Mucosa of descending colon (tissue), 3 donors: ENCODE measurements at regions not wholly inside any gene's neighbourhood (a gene's known extent, or its start where the extent isn't known, plus 50 kb on each side); places are given as distances from the start of the nearest gene placed in this dataset.

Experiments used
- ATAC-seq: fragments of 200-7000 bp; cut with Tn5 transposase; one replicate; pipeline ENCODE4 v1.9.1; 2020; ENCODE audit warnings: mild to moderate bottlenecking, moderate library complexity
- DNase-seq, 3 donors: peaks; one replicate each; pipeline ENCODE4 v3.0.0-alpha.2; 2020
- H3K36me3 ChIP-seq: fragments of 200-600 bp; one replicate; pipeline ENCODE4 v1.8.0; 2021; ENCODE audit warnings: low read depth, mild to moderate bottlenecking
- H3K4me1 ChIP-seq: fragments of 200-600 bp; one replicate; pipeline ENCODE4 v1.8.0; 2021; ENCODE audit warnings: low read depth, mild to moderate bottlenecking
- H3K4me3 ChIP-seq: fragments of 200-600 bp; one replicate; pipeline ENCODE4 v1.8.0; 2021; ENCODE audit warnings: mild to moderate bottlenecking
- H3K9me3 ChIP-seq: fragments of 200-600 bp; one replicate; pipeline ENCODE4 v1.8.0; 2021; ENCODE audit warnings: mild to moderate bottlenecking
- intact Hi-C, 2 donors: fragments of 100-400 bp; cut with DNase I in 1 of 2; cut with micrococcal nuclease in 1 of 2; formaldehyde crosslinking; loops; one replicate each; pipeline versions ENCODE4 v1.11.0 to v1.11.1; 2022; cut with DNase I, micrococcal nuclease
- TF ChIP-seq, protein P1 (sequence below): fragments of 200-600 bp; IDR thresholded peaks from one replicate; pipeline ENCODE4 v1.8.0; 2022; ENCODE audit warnings: antibody characterized with exemption, mild to moderate bottlenecking
- donor health status: DM: no; HTN: no; CAD: no; lungs with moderate emphysema.
- donor health status: DM: no; HTN: no; CAD: no.
- donor health status: DM: no; HTN: yes; CAD: no.

DNA sequence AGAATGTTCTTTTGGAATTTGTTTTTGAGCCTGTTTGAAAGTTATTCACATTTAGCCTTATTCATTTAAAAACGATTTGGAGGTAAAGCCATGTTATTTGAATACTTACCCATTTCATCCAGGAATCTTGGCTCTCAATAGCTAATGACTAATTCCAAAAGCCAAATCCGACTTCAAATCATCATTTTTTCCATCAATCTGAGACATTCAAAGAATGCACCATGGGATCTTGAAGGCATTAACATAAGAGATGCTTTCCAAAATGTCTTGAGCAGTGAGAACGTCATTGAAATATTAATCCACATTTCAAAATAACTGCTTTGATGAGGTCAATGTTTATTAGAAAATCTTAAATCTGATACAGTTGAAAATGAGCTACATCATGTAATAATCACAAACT, 617.0 kb upstream of the RORB start:
- intact Hi-C loops, result no loop called here
- ATAC-seq (no peak), DNase-seq (no peak)
- H3K9me3 ChIP-seq, result no peaks in the 10 kb centered on the region
- no peak overlapping the region for H3K4me3 ChIP-seq
- TF ChIP-seq, protein P1, sequence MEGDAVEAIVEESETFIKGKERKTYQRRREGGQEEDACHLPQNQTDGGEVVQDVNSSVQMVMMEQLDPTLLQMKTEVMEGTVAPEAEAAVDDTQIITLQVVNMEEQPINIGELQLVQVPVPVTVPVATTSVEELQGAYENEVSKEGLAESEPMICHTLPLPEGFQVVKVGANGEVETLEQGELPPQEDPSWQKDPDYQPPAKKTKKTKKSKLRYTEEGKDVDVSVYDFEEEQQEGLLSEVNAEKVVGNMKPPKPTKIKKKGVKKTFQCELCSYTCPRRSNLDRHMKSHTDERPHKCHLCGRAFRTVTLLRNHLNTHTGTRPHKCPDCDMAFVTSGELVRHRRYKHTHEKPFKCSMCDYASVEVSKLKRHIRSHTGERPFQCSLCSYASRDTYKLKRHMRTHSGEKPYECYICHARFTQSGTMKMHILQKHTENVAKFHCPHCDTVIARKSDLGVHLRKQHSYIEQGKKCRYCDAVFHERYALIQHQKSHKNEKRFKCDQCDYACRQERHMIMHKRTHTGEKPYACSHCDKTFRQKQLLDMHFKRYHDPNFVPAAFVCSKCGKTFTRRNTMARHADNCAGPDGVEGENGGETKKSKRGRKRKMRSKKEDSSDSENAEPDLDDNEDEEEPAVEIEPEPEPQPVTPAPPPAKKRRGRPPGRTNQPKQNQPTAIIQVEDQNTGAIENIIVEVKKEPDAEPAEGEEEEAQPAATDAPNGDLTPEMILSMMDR, result no peak
- no peaks in the 10 kb centered on the region for H3K36me3 ChIP-seq
- no peaks in the 10 kb centered on the region for H3K4me1 ChIP-seq

DNA sequence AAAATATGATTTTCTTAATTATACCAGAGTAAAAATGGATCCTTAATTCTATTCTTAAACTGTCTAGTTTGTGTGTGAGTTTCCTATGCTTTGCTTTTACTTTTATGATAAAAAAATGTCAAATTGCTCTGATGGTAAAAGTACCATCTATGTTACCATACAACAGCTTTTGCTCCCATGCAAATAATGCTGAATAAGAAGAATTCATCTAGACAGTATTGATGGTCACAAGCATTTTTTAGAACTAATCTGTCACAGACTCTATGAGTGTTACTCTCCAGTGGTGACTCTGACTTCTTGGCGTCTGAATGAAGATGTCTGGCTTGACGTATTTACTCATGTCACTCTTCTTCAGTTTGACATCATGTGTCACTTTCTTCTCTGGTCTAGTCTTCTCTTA, 608.1 kb upstream of the RORB start:
- DNase-seq, result no peak
- Histone ChIP-seq H3K9me3 (no peaks in the 10 kb centered on the region), H3K4me3 (no peak overlapping the region), H3K4me1 (no peaks in the 10 kb centered on the region), H3K36me3 (no peaks in the 10 kb centered on the region)
- intact Hi-C loops, result no loop called here
- ATAC-seq, result no peak
- TF ChIP-seq, protein P1, result no peak

DNA sequence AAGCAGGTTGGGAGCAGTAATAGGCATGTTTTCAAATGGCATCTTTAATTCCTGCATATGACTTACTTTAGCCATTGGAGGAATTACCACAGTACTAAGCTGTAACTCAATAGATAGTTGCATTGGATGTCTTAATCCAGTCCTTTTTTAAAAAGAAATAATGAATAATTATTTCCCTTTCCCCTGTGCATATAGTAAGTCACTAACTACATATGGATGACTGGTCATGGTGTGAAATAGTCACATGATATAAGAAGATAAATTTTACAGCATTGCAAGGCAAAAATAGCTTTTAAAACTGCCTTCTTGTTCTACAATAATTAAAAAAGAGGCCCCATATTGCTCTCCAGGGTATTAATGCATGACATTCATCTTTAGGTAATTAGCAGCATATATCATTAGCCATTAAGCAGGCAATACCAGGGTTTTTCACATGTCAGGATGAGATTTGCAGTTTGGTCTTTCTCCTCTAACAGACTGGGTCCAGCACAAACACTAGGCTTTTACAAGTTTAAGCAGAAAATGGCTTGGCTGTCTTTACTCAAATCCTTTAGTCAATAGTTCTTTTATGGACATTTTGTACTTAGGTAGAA, 606.4 kb upstream of the RORB start:
- DNase-seq (no peak), ATAC-seq (no peak)
- no peaks in the 10 kb centered on the region for H3K4me1 ChIP-seq
- intact Hi-C loops, result no loop called here
- TF ChIP-seq, protein P1, result no peak
- no peaks in the 10 kb centered on the region for H3K9me3 ChIP-seq
- no peak overlapping the region for H3K4me3 ChIP-seq
- no peaks in the 10 kb centered on the region for H3K36me3 ChIP-seq

DNA sequence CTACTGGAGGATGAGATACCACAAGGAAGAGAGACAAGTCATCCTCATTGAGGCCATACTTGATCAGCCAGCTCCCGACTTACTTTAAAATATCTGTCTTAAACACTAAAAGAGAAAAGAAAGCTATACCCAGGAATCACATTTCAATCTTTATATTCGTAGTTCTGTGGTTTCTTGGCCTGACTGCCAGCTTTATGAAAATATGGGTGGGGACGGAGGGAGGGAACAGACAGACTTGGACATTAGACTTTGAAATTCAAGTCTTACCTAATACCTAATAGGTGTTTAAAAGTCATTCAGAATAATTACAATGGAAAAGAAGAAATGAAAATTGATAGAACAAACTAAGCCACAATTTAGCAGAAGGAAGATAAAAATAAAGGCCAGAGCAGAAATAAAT, 604.8 kb upstream of the RORB start:
- TF ChIP-seq, protein P1, result no peak
- intact Hi-C loops, result no loop called here
- Histone ChIP-seq H3K4me3 (no peak overlapping the region), H3K4me1 (no peaks in the 10 kb centered on the region), H3K36me3 (no peaks in the 10 kb centered on the region), H3K9me3 (no peaks in the 10 kb centered on the region)
- ATAC-seq, result no peak
- DNase-seq, result no peak

DNA sequence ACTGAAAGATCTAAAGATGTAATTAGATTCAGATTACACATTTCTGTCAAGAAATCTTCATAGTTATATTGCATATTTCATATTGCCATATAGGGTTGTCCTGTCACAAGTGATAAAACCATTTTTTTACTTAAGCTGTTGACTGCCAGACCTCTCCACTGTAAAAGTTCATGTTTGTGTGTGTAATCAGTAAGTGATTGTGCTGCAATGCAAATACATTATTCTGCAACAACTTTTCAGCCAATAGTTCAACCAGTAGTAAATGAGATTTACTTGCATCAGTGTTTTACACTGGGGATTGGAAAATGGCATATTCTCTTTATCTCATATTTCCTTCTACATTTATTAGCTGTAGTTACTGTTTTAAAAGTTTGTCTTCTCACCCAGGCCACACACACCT, 603.9 kb upstream of the RORB start:
- TF ChIP-seq, protein P1, result no peak
- H3K4me1 ChIP-seq, result no peaks in the 10 kb centered on the region
- H3K36me3 ChIP-seq, result no peaks in the 10 kb centered on the region
- no peak for DNase-seq
- intact Hi-C loops, result no loop called here
- no peak overlapping the region for H3K4me3 ChIP-seq
- H3K9me3 ChIP-seq, result no peaks in the 10 kb centered on the region
- ATAC-seq, result no peak

DNA sequence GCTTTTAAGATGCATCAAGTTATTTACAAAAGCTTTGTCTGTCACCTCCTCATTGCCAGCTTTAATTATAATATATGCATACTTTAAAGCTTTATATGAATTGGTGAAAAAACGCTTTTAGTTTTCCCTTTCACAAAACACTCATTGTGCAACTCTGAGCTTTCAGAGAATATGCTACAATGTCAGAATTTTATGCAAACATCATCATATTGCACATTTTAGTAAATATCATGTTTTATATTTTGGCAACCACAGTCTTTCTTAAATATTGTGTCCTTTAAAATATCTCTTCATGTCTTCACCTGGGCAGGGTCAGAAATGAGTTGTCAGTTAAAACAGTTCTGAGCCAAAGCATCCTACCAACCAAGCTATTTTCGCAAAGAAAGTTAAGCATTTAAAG, 601.1 kb upstream of the RORB start:
- no peak for DNase-seq
- TF ChIP-seq, protein P1, result no peak

More for the DNA sequence above, 601.1 kb upstream of the RORB start:
- no peak for ATAC-seq
- no peaks in the 10 kb centered on the region for H3K4me1 ChIP-seq
- no peaks in the 10 kb centered on the region for H3K9me3 ChIP-seq
- intact Hi-C loops, result no loop called here
- H3K36me3 ChIP-seq, result no peaks in the 10 kb centered on the region
- no peak overlapping the region for H3K4me3 ChIP-seq
